ENCODE measurements at regions not wholly inside any gene's neighbourhood (a gene's known extent, or its start where the extent isn't known, plus 50 kb on each side); places are given as distances from the start of the nearest gene placed in this dataset.

GRCh38 chr2:134161170-134161547 lies 92.7 kb upstream of the MGAT5 start:
- H3K27ac ChIP-seq (ENCODE audit: low read depth, low read length) = no peak overlapping the region
- 72% methylated on average over 4 of the region's 4 CpGs for WGBS

GRCh38 chr2:134163336-134163735 lies 90.5 kb upstream of the MGAT5 start:
- no peaks in the 10 kb centered on the region for H3K36me3 ChIP-seq (ENCODE audit: insufficient read depth, low read length)
- 91% methylated on average over 4 of the region's 4 CpGs for WGBS
- no peaks in the 10 kb centered on the region for H3K27me3 ChIP-seq (ENCODE audit: insufficient read depth, low read length)
- no peak overlapping the region for H3K4me3 ChIP-seq (ENCODE audit: low read length)
- no peak overlapping the region for H3K27ac ChIP-seq (ENCODE audit: low read depth, low read length)
- H3K9ac ChIP-seq (ENCODE audit: low read depth, low read length) = no peak overlapping the region
- peaks cover 37% of the 10 kb centered on the region for H3K4me1 ChIP-seq (ENCODE audit: insufficient read depth, low read length)
- H3K9me3 ChIP-seq (ENCODE audit: insufficient read depth, low read depth, low read length) = no peaks in the 10 kb centered on the region

More at GRCh38 chr2:134161170-134161547, 92.7 kb upstream of the MGAT5 start:
- Histone ChIP-seq H3K27me3 (ENCODE audit: insufficient read depth, low read length) (no peaks in the 10 kb centered on the region), H3K9ac (ENCODE audit: low read depth, low read length) (no peak overlapping the region; the same call in 1 of the 2 replicates), H3K9me3 (ENCODE audit: insufficient read depth, low read depth, low read length) (no peaks in the 10 kb centered on the region), H3K4me3 (ENCODE audit: low read length) (no peak overlapping the region), H3K36me3 (ENCODE audit: insufficient read depth, low read length) (no peaks in the 10 kb centered on the region), H3K4me1 (ENCODE audit: insufficient read depth, low read length) (peaks cover 39% of the 10 kb centered on the region)

- no peak overlapping the region for H3K27ac ChIP-seq (ENCODE audit: low read depth, low read length)
- peaks cover 31% of the 10 kb centered on the region for H3K4me1 ChIP-seq (ENCODE audit: insufficient read depth, low read length)
- no peaks in the 10 kb centered on the region for H3K9me3 ChIP-seq (ENCODE audit: insufficient read depth, low read depth, low read length)
- H3K27me3 ChIP-seq (ENCODE audit: insufficient read depth, low read length) = no peaks in the 10 kb centered on the region
- no peaks in the 10 kb centered on the region for H3K36me3 ChIP-seq (ENCODE audit: insufficient read depth, low read length)
- H3K9ac ChIP-seq (ENCODE audit: low read depth, low read length) = no peak overlapping the region
- H3K4me3 ChIP-seq (ENCODE audit: low read length) = no peak overlapping the region
Measured at GRCh38 chr2:134164306-134164705, 89.6 kb upstream of the MGAT5 start.

- Histone ChIP-seq H3K4me1 (ENCODE audit: insufficient read depth, low read length) (peaks cover 22% of the 10 kb centered on the region), H3K4me3 (ENCODE audit: low read length) (no peak overlapping the region), H3K27ac (ENCODE audit: low read depth, low read length) (no peak overlapping the region), H3K9ac (ENCODE audit: low read depth, low read length) (no peak overlapping the region), H3K36me3 (ENCODE audit: insufficient read depth, low read length) (no peaks in the 10 kb centered on the region), H3K9me3 (ENCODE audit: insufficient read depth, low read depth, low read length) (no peaks in the 10 kb centered on the region), H3K27me3 (ENCODE audit: insufficient read depth, low read length) (no peaks in the 10 kb centered on the region)
- 99% methylated on average over 2 of the region's 3 CpGs for WGBS
Measured at GRCh38 chr2:134167015-134167414, 86.9 kb upstream of the MGAT5 start.

- no peaks in the 10 kb centered on the region for H3K9me3 ChIP-seq (ENCODE audit: insufficient read depth, low read depth, low read length)
- 94% methylated on average over 2 of the region's 3 CpGs for WGBS
- no peaks in the 10 kb centered on the region for H3K27me3 ChIP-seq (ENCODE audit: insufficient read depth, low read length)
- H3K36me3 ChIP-seq (ENCODE audit: insufficient read depth, low read length) = no peaks in the 10 kb centered on the region
- H3K4me3 ChIP-seq (ENCODE audit: low read length) = no peak overlapping the region
- H3K9ac ChIP-seq (ENCODE audit: low read depth, low read length) = no peak overlapping the region
- no peak overlapping the region for H3K27ac ChIP-seq (ENCODE audit: low read depth, low read length)
- peaks cover 13% of the 10 kb centered on the region for H3K4me1 ChIP-seq (ENCODE audit: insufficient read depth, low read length)
Measured at GRCh38 chr2:134169788-134170187, 84.1 kb upstream of the MGAT5 start.

- no peak overlapping the region for H3K4me3 ChIP-seq (ENCODE audit: low read length)
- 100% methylated on average over 3 of the region's 3 CpGs for WGBS
- H3K27ac ChIP-seq (ENCODE audit: low read depth, low read length) = no peak overlapping the region
- H3K36me3 ChIP-seq (ENCODE audit: insufficient read depth, low read length) = no peaks in the 10 kb centered on the region
- H3K9me3 ChIP-seq (ENCODE audit: insufficient read depth, low read depth, low read length) = no peaks in the 10 kb centered on the region
- no peak overlapping the region for H3K9ac ChIP-seq (ENCODE audit: low read depth, low read length)
- H3K4me1 ChIP-seq (ENCODE audit: insufficient read depth, low read length) = peaks cover 13% of the 10 kb centered on the region
- no peaks in the 10 kb centered on the region for H3K27me3 ChIP-seq (ENCODE audit: insufficient read depth, low read length)
Measured at GRCh38 chr2:134170294-134170693, 83.6 kb upstream of the MGAT5 start.

GRCh38 chr2:134170700-134171099 lies 83.2 kb upstream of the MGAT5 start:
- H3K9ac ChIP-seq (ENCODE audit: low read depth, low read length) = no peak overlapping the region
- peaks cover 13% of the 10 kb centered on the region for H3K4me1 ChIP-seq (ENCODE audit: insufficient read depth, low read length)
- no peak overlapping the region for H3K27ac ChIP-seq (ENCODE audit: low read depth, low read length)
- H3K36me3 ChIP-seq (ENCODE audit: insufficient read depth, low read length) = no peaks in the 10 kb centered on the region
- no peaks in the 10 kb centered on the region for H3K9me3 ChIP-seq (ENCODE audit: insufficient read depth, low read depth, low read length)
- no peaks in the 10 kb centered on the region for H3K27me3 ChIP-seq (ENCODE audit: insufficient read depth, low read length)
- H3K4me3 ChIP-seq (ENCODE audit: low read length) = no peak overlapping the region
- 97% methylated on average over 3 of the region's 3 CpGs for WGBS

- Histone ChIP-seq H3K27me3 (ENCODE audit: insufficient read depth, low read length) (no peaks in the 10 kb centered on the region), H3K4me1 (ENCODE audit: insufficient read depth, low read length) (peaks cover 20% of the 10 kb centered on the region), H3K4me3 (ENCODE audit: low read length) (no peak overlapping the region), H3K27ac (ENCODE audit: low read depth, low read length) (no peak overlapping the region), H3K9me3 (ENCODE audit: insufficient read depth, low read depth, low read length) (no peaks in the 10 kb centered on the region), H3K9ac (ENCODE audit: low read depth, low read length) (no peak overlapping the region), H3K36me3 (ENCODE audit: insufficient read depth, low read length) (no peaks in the 10 kb centered on the region)
- WGBS = 94% methylated on average over 13 of the region's 14 CpGs
Measured at GRCh38 chr2:134173338-134174016, 80.4 kb upstream of the MGAT5 start.

- Histone ChIP-seq H3K36me3 (ENCODE audit: insufficient read depth, low read length) (no peaks in the 10 kb centered on the region), H3K9ac (ENCODE audit: low read depth, low read length) (no peak overlapping the region), H3K4me3 (ENCODE audit: low read length) (no peak overlapping the region), H3K27ac (ENCODE audit: low read depth, low read length) (no peak overlapping the region), H3K27me3 (ENCODE audit: insufficient read depth, low read length) (no peaks in the 10 kb centered on the region), H3K9me3 (ENCODE audit: insufficient read depth, low read depth, low read length) (no peaks in the 10 kb centered on the region), H3K4me1 (ENCODE audit: insufficient read depth, low read length) (peaks cover 21% of the 10 kb centered on the region)
- WGBS = 92% methylated on average over 5 of the region's 5 CpGs
Measured at GRCh38 chr2:134174711-134175110, 79.2 kb upstream of the MGAT5 start.

- Histone ChIP-seq H3K4me1 (ENCODE audit: insufficient read depth, low read length) (peaks cover 13% of the 10 kb centered on the region), H3K27me3 (ENCODE audit: insufficient read depth, low read length) (no peaks in the 10 kb centered on the region), H3K9ac (ENCODE audit: low read depth, low read length) (no peak overlapping the region), H3K27ac (ENCODE audit: low read depth, low read length) (no peak overlapping the region), H3K36me3 (ENCODE audit: insufficient read depth, low read length) (no peaks in the 10 kb centered on the region), H3K9me3 (ENCODE audit: insufficient read depth, low read depth, low read length) (no peaks in the 10 kb centered on the region), H3K4me3 (ENCODE audit: low read length) (no peak overlapping the region)
- WGBS = 78% methylated on average over 1 of the region's 1 CpG
Measured at GRCh38 chr2:134175834-134176233, 78.0 kb upstream of the MGAT5 start.

GRCh38 chr2:134177351-134177931 lies 76.4 kb upstream of the MGAT5 start:
- Histone ChIP-seq H3K27ac (ENCODE audit: low read depth, low read length) (no peak overlapping the region), H3K9me3 (ENCODE audit: insufficient read depth, low read depth, low read length) (no peaks in the 10 kb centered on the region), H3K4me1 (ENCODE audit: insufficient read depth, low read length) (peaks cover 13% of the 10 kb centered on the region), H3K36me3 (ENCODE audit: insufficient read depth, low read length) (no peaks in the 10 kb centered on the region), H3K4me3 (ENCODE audit: low read length) (no peak overlapping the region), H3K9ac (ENCODE audit: low read depth, low read length) (no peak overlapping the region), H3K27me3 (ENCODE audit: insufficient read depth, low read length) (no peaks in the 10 kb centered on the region)
- WGBS = 91% methylated on average over 13 of the region's 13 CpGs
